HT-29 (cell line): ENCODE measurements at regions not wholly inside any gene's neighbourhood (a gene's known extent, or its start where the extent isn't known, plus 50 kb on each side); places are given as distances from the start of the nearest gene placed in this dataset.

Source experiments
- DNase-seq: peaks from one replicate; pipeline ENCODE4 v3.0.0-alpha.2; 2015; ENCODE audit warnings: low spot score

DNA sequence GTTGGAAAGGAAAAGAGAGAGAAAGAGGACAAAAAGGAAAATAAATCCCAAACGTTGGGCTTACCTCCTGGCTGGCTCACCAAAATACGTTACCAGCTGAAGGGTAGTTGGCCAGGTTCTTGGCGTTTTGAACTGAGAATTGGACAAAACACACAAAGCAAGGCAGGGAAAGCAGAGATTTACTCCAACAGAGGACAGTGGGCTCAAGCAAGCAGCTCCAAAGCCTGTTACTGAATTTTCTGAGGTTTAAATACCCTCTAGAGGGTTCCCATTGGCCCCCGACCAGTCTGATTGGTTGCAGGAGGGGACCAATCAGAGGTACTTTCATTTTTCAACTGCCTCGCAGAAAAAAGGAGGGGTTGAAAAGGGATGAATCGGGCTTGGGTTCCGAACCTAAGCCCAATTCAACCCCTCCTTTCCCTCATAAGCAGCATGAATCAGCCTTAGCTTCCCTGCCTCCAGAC is 55.6 kb upstream of the ALOX12 start:
- DNase-seq: no peak

GRCh38 chr17:6941989-6942388 is 53.9 kb upstream of the ALOX12 start:
- no peak for DNase-seq

GRCh38 chr17:6943406-6943805 is 52.4 kb upstream of the ALOX12 start:
- DNase-seq: no peak
